HCT116 (cell line): ENCODE measurements at regions not wholly inside any gene's neighbourhood (a gene's known extent, or its start where the extent isn't known, plus 50 kb on each side); places are given as distances from the start of the nearest gene placed in this dataset.

Experiments used
- ATAC-seq: fragments of 200-7000 bp; cut with Tn5 transposase; 2 replicates; pipeline ENCODE4 v1.9.1; 2020; ENCODE audit warnings: mild to moderate bottlenecking, moderate library complexity
- BruUV-seq: library from RNA; stranded (reverse); fragments of 400-500 nt; replicated peaks from 2 replicates; lab custom pipeline; 2021; lab: Mats Ljungman, UMichigan
- CTCF ChIA-PET: fragments of 300-600 bp; sonication (Branson Sonifier 250); formaldehyde crosslinking; loops from one replicate; lab custom pipeline; 2021; ENCODE audit warnings: antibody characterized with exemption; lab: Charles Lee
- POLR2A ChIA-PET: fragments of 300-600, 350-600 bp; sonication (Branson Sonifier 250); formaldehyde crosslinking; loops from one replicate; lab custom pipeline; 2021; ENCODE audit warnings: antibody characterized with exemption; lab: Charles Lee
- RAD21 ChIA-PET, 2 experiments: fragments of 300-600 bp; sonication (Branson Sonifier 250); formaldehyde crosslinking; loops; one replicate each; lab custom pipeline; 2023; ENCODE audit warnings: low total read pairs in 2 of 2; ENCODE audit not compliant: uncharacterized antibody in 2 of 2, unreplicated experiment in 2 of 2, low non-redundant PET in 1 of 2; lab: Charles Lee
- DNase-seq: peaks from one replicate; pipeline ENCODE4 v3.0.0-alpha.2; 2010; ENCODE audit warnings: low read depth, low spot score
- H2AFZ ChIP-seq: fragments of 200-600 bp; shearing (Covaris generic), sonication (generic); 2 replicates; pipeline ENCODE4 v1.6.1; 2017; ENCODE audit warnings: low read depth, mixed run types, mixed read lengths, antibody characterized with exemption, low read length; ENCODE audit not compliant: poor library complexity, severe bottlenecking
- H3K27ac ChIP-seq: 2 replicates; pipeline ENCODE4 v1.5.1; 2012; ENCODE audit warnings: low read depth, low read length
- H3K27me3 ChIP-seq: fragments of 200-600 bp; sonication (generic); 2 replicates; pipeline ENCODE4 v1.6.1; 2016; ENCODE audit warnings: mixed run types, low read length, mixed read lengths; ENCODE audit not compliant: insufficient read depth
- H3K36me3 ChIP-seq, 2 experiments: fragments of 200-500 bp in 1 of 2; fragments of 200-600 bp in 1 of 2; sonication (Bioruptor generic) in 1 of 2; sonication (generic) in 1 of 2; 2 replicates each; pipeline versions ENCODE4 v1.5.1 to v1.6.1; 2014 to 2016; ENCODE audit warnings: low read length in 2 of 2, inconsistent platforms in 1 of 2, mixed read lengths in 1 of 2, mixed run types in 1 of 2; ENCODE audit not compliant: insufficient read depth in 2 of 2, control insufficient read depth in 1 of 2
- H3K4me1 ChIP-seq, 2 experiments: fragments of 200-600 bp in 1 of 2; sonication (generic) in 1 of 2; 2 replicates each; pipeline versions ENCODE4 v1.5.1 to v1.6.1; 2012 to 2017; ENCODE audit warnings: low read length in 2 of 2, inconsistent platforms in 1 of 2, mild to moderate bottlenecking in 1 of 2, mixed read lengths in 1 of 2, mixed run types in 1 of 2, moderate library complexity in 1 of 2; ENCODE audit not compliant: insufficient read depth in 2 of 2, control insufficient read depth in 1 of 2
- H3K4me2 ChIP-seq: fragments of 200-600 bp; sonication (generic); 2 replicates; pipeline ENCODE4 v1.6.1; 2017; ENCODE audit warnings: mixed run types, low read length, mixed read lengths
- H3K4me3 ChIP-seq, 2 experiments: fragments of 200-600 bp in 1 of 2; sonication (generic) in 1 of 2; replicated peaks in 1 of 2; 2 replicates each; pipeline ENCODE4 v1.5.1; 2011 to 2016; ENCODE audit warnings: low read length in 2 of 2, control low read depth in 1 of 2, low read depth in 1 of 2, mild to moderate bottlenecking in 1 of 2, mixed read lengths in 1 of 2, mixed run types in 1 of 2
- H3K79me2 ChIP-seq: fragments of 200-600 bp; sonication (generic); 2 replicates; pipeline ENCODE4 v1.6.1; 2017; ENCODE audit warnings: mild to moderate bottlenecking, mixed run types, low read length, moderate library complexity, mixed read lengths; ENCODE audit not compliant: insufficient read depth
- H3K9ac ChIP-seq: fragments of 200-600 bp; sonication (generic); 2 replicates; pipeline ENCODE4 v1.6.1; 2016; ENCODE audit warnings: low read length, mixed read lengths
- H3K9me2 ChIP-seq: fragments of 200-600 bp; sonication (generic), shearing (Covaris generic); 2 replicates; pipeline ENCODE4 v1.6.1; 2017; ENCODE audit warnings: mixed run types, mild to moderate bottlenecking, moderate library complexity; ENCODE audit not compliant: insufficient read depth
- H3K9me3 ChIP-seq, 2 experiments: fragments of 200-500 bp in 1 of 2; fragments of 200-600 bp in 1 of 2; sonication (Bioruptor generic) in 1 of 2; sonication (generic) in 1 of 2; 2 replicates each; pipeline ENCODE4 v1.6.1; 2014 to 2017; ENCODE audit warnings: low read length in 2 of 2, mixed read lengths in 2 of 2, inconsistent platforms in 1 of 2, low read depth in 1 of 2, mild to moderate bottlenecking in 1 of 2, mixed run types in 1 of 2, moderate library complexity in 1 of 2; ENCODE audit not compliant: control insufficient read depth in 1 of 2, insufficient read depth in 1 of 2
- H4K20me1 ChIP-seq: fragments of 200-600 bp; sonication (generic), shearing (Covaris generic); 2 replicates; pipeline ENCODE4 v1.6.1; 2017; ENCODE audit warnings: mixed run types, mild to moderate bottlenecking, moderate library complexity; ENCODE audit not compliant: insufficient read depth
- CEBPB ChIP-seq: IDR thresholded peaks from 2 replicates; pipeline ENCODE4 v1.6.1; 2012; ENCODE audit warnings: low read depth
- POLR2A ChIP-seq: IDR thresholded peaks from 2 replicates; pipeline ENCODE4 v1.7.0; 2011; ENCODE audit warnings: borderline replicate concordance; ENCODE audit not compliant: insufficient read depth, insufficient read length; ENCODE audit errors: extremely low read depth
- POLR2AphosphoS5 ChIP-seq: IDR thresholded peaks from 2 replicates; pipeline ENCODE4 v1.6.1; 2011; ENCODE audit warnings: mild to moderate bottlenecking, low read depth, low read length, moderate library complexity
- RAD21 ChIP-seq: IDR thresholded peaks from 2 replicates; pipeline ENCODE4 v1.6.1; 2012; ENCODE audit warnings: low read depth, mild to moderate bottlenecking
- SRF ChIP-seq: IDR thresholded peaks from 2 replicates; pipeline ENCODE4 v1.6.1; 2012; ENCODE audit warnings: low read depth
- YY1 ChIP-seq: IDR thresholded peaks from 2 replicates; pipeline ENCODE4 v1.6.1; 2011; ENCODE audit warnings: low read length, low read depth, moderate library complexity, mild to moderate bottlenecking; ENCODE audit not compliant: insufficient replicate concordance; ENCODE audit errors: extremely low read depth
- ZBTB33 ChIP-seq: IDR thresholded peaks from 2 replicates; pipeline ENCODE4 v1.6.1; 2011; ENCODE audit warnings: mild to moderate bottlenecking, low read length, moderate library complexity; ENCODE audit not compliant: insufficient replicate concordance; ENCODE audit errors: extremely low read depth
- ZNF274 ChIP-seq: fragments of 200-500 bp; sonication (Bioruptor generic); IDR thresholded peaks from 2 replicates; pipeline ENCODE4 v1.6.1; 2014; ENCODE audit warnings: mild to moderate bottlenecking, low read depth, low read length, inconsistent platforms
- intact Hi-C: fragments of 100-400 bp; cut with micrococcal nuclease; formaldehyde crosslinking; loops from 2 replicates; pipeline ENCODE4 v1.10.0; 2022

GRCh38 chr2:212893216-212893615, 258.2 kb downstream of the IKZF2 start:
- ChIA-PET POLR2A (no interaction called here), RAD21 (interaction anchor here in 1 of 2 experiments (0.7 kb wide), 1 partner anchor 303 kb away, joined by 4 read pairs; no protein-coding TSS in a partner anchor), CTCF (interaction anchor here (1.0 kb wide), 1 partner anchor 208 kb away, joined by 3 read pairs; no protein-coding TSS in a partner anchor)
- no peaks in the 10 kb centered on the region for H3K9me3 ChIP-seq
- no peak overlapping the region for H2AFZ ChIP-seq
- H3K27ac ChIP-seq = no peak overlapping the region
- no peaks in the 10 kb centered on the region for H3K9me2 ChIP-seq
- no peak for ATAC-seq
- BruUV-seq = no TSS peak
- DNase-seq = no peak
- H3K4me3 ChIP-seq = no peak overlapping the region
- no peaks in the 10 kb centered on the region for H4K20me1 ChIP-seq
- TF ChIP-seq POLR2AphosphoS5 (no peak), CEBPB (no peak), ZBTB33 (no peak), ZNF274 (no peak), YY1 (no peak), RAD21 (no peak), SRF (no peak), POLR2A (no peak)
- no peaks in the 10 kb centered on the region for H3K27me3 ChIP-seq
- H3K4me1 ChIP-seq = no peaks in the 10 kb centered on the region
- no peaks in the 10 kb centered on the region for H3K36me3 ChIP-seq
- H3K4me2 ChIP-seq = no peak overlapping the region
- intact Hi-C loops = loop anchor here (10.0 kb wide), 1 partner anchor 298 kb away; no protein-coding TSS in a partner anchor
- H3K79me2 ChIP-seq = no peaks in the 10 kb centered on the region
- no peak overlapping the region for H3K9ac ChIP-seq
